ENCODE measurements at regions not wholly inside any gene's neighbourhood (a gene's known extent, or its start where the extent isn't known, plus 50 kb on each side); places are given as distances from the start of the nearest gene placed in this dataset.

GRCh38 chr3:73695841-73696240 is 71.1 kb upstream of the PDZRN3 start:
- TF ChIP-seq CREB1 (IDR thresholded peaks at IDR 0.05; ENCODE audit: low read depth) = no peak
- TF ChIP-seq, protein P1, sequence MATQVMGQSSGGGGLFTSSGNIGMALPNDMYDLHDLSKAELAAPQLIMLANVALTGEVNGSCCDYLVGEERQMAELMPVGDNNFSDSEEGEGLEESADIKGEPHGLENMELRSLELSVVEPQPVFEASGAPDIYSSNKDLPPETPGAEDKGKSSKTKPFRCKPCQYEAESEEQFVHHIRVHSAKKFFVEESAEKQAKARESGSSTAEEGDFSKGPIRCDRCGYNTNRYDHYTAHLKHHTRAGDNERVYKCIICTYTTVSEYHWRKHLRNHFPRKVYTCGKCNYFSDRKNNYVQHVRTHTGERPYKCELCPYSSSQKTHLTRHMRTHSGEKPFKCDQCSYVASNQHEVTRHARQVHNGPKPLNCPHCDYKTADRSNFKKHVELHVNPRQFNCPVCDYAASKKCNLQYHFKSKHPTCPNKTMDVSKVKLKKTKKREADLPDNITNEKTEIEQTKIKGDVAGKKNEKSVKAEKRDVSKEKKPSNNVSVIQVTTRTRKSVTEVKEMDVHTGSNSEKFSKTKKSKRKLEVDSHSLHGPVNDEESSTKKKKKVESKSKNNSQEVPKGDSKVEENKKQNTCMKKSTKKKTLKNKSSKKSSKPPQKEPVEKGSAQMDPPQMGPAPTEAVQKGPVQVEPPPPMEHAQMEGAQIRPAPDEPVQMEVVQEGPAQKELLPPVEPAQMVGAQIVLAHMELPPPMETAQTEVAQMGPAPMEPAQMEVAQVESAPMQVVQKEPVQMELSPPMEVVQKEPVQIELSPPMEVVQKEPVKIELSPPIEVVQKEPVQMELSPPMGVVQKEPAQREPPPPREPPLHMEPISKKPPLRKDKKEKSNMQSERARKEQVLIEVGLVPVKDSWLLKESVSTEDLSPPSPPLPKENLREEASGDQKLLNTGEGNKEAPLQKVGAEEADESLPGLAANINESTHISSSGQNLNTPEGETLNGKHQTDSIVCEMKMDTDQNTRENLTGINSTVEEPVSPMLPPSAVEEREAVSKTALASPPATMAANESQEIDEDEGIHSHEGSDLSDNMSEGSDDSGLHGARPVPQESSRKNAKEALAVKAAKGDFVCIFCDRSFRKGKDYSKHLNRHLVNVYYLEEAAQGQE (IDR thresholded peaks at IDR 0.05; ENCODE audit: low read depth) = no peak
- no peak for TF ChIP-seq EGR1 (IDR thresholded peaks at IDR 0.05)
- no peak for TF ChIP-seq MAX (IDR thresholded peaks at IDR 0.05)
- TF ChIP-seq, protein P2, sequence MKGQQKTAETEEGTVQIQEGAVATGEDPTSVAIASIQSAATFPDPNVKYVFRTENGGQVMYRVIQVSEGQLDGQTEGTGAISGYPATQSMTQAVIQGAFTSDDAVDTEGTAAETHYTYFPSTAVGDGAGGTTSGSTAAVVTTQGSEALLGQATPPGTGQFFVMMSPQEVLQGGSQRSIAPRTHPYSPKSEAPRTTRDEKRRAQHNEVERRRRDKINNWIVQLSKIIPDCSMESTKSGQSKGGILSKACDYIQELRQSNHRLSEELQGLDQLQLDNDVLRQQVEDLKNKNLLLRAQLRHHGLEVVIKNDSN (IDR thresholded peaks at IDR 0.05) = no peak
- no peak for TF ChIP-seq ZBTB7A (IDR thresholded peaks at IDR 0.05; ENCODE audit: low read depth)
- no peak for TF ChIP-seq EP300 (IDR thresholded peaks at IDR 0.05; ENCODE audit: borderline replicate concordance)
- no peak for TF ChIP-seq CEBPB (IDR thresholded peaks at IDR 0.05)
- TF ChIP-seq TAF1 (IDR thresholded peaks at IDR 0.05; ENCODE audit: low read depth) = no peak
- no peak for TF ChIP-seq FOXM1 (IDR thresholded peaks at IDR 0.05; ENCODE audit: borderline replicate concordance, low read depth)
- TF ChIP-seq NFIC (IDR thresholded peaks at IDR 0.05) = no peak
- no peak for TF ChIP-seq RAD21 (IDR thresholded peaks at IDR 0.05; ENCODE audit: low read depth)
- TF ChIP-seq TEAD4 (IDR thresholded peaks at IDR 0.05) = no peak
- no peak for TF ChIP-seq YY1 (IDR thresholded peaks at IDR 0.05; ENCODE audit: low read depth)
- TF ChIP-seq TCF12 (IDR thresholded peaks at IDR 0.05; ENCODE audit: low read depth) = no peak

DNA sequence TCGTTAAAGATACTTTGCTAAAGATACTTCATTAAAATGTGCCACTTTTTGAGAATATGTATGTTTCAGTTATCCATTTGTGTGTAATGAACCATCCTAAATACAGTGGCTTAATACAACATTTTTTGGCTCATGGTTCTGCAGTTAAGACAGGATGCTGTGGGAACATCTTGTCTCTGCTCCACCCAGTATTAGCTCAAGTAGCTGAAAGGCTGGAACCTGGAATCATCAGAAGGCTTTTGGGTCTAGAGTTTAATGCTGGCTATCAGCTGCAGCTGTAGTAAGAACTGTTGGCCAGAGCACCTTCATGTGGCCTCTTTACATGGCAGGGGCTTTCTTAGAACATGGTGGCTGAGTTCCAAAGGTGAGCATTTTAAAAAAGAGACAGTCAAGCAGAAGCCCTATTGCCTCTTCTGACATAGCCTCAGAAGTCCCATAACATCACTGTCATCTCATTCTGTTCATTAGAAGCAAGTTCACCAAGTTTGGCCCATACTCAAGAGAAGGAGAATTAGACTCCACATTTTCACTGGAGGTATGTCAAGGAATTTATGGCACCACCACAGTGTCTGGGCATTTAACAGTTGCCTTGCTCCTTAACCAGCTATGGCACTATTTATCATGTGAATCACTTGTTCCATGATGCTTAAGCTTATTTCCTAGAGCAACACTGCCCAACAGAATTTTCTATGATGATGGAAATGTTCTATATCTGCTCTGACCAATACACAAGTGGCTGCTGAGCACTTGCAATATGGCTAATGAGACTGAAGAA is 70.4 kb upstream of the PDZRN3 start:
- TF ChIP-seq YY1 (IDR thresholded peaks at IDR 0.05; ENCODE audit: low read depth) (no peak), TAF1 (IDR thresholded peaks at IDR 0.05; ENCODE audit: low read depth) (no peak), MAX (IDR thresholded peaks at IDR 0.05) (no peak), CREB1 (IDR thresholded peaks at IDR 0.05; ENCODE audit: low read depth) (no peak), RAD21 (IDR thresholded peaks at IDR 0.05; ENCODE audit: low read depth) (no peak), TEAD4 (IDR thresholded peaks at IDR 0.05) (no peak), EGR1 (IDR thresholded peaks at IDR 0.05) (no peak), CEBPB (IDR thresholded peaks at IDR 0.05) (no peak)
- TF ChIP-seq, protein P1 (IDR thresholded peaks at IDR 0.05; ENCODE audit: low read depth) = no peak

GRCh38 chr3:73687106-73688004 is 62.6 kb upstream of the PDZRN3 start:
- TF ChIP-seq EP300 (IDR thresholded peaks at IDR 0.05; ENCODE audit: borderline replicate concordance) = no peak
- TF ChIP-seq CREB1 (IDR thresholded peaks at IDR 0.05; ENCODE audit: low read depth) = no peak
- TF ChIP-seq, protein P1 (IDR thresholded peaks at IDR 0.05; ENCODE audit: low read depth) = no peak
- no peak for TF ChIP-seq CEBPB (IDR thresholded peaks at IDR 0.05)
- TF ChIP-seq ZBTB7A (IDR thresholded peaks at IDR 0.05; ENCODE audit: low read depth) = no peak
- no peak for TF ChIP-seq RAD21 (IDR thresholded peaks at IDR 0.05; ENCODE audit: low read depth)
- TF ChIP-seq YY1 (IDR thresholded peaks at IDR 0.05; ENCODE audit: low read depth) = no peak
- TF ChIP-seq EGR1 (IDR thresholded peaks at IDR 0.05) = no peak
- no peak for TF ChIP-seq MAX (IDR thresholded peaks at IDR 0.05)
- TF ChIP-seq NFIC (IDR thresholded peaks at IDR 0.05) = no peak
- TF ChIP-seq TAF1 (IDR thresholded peaks at IDR 0.05; ENCODE audit: low read depth) = no peak
- no peak for TF ChIP-seq TEAD4 (IDR thresholded peaks at IDR 0.05)
- TF ChIP-seq FOXM1 (IDR thresholded peaks at IDR 0.05; ENCODE audit: borderline replicate concordance, low read depth) = no peak
- TF ChIP-seq TCF12 (IDR thresholded peaks at IDR 0.05; ENCODE audit: low read depth) = no peak
- TF ChIP-seq, protein P2 (IDR thresholded peaks at IDR 0.05) = no peak

All from Ishikawa (cell line).